NCI-H69 (cell line): ENCODE measurements at regions not wholly inside any gene's neighbourhood (a gene's known extent, or its start where the extent isn't known, plus 50 kb on each side); places are given as distances from the start of the nearest gene placed in this dataset.

Experiments
- DNase-seq: peaks from one replicate; lab custom pipeline; 2025; lab: John Stamatoyannopoulos, UW

DNA sequence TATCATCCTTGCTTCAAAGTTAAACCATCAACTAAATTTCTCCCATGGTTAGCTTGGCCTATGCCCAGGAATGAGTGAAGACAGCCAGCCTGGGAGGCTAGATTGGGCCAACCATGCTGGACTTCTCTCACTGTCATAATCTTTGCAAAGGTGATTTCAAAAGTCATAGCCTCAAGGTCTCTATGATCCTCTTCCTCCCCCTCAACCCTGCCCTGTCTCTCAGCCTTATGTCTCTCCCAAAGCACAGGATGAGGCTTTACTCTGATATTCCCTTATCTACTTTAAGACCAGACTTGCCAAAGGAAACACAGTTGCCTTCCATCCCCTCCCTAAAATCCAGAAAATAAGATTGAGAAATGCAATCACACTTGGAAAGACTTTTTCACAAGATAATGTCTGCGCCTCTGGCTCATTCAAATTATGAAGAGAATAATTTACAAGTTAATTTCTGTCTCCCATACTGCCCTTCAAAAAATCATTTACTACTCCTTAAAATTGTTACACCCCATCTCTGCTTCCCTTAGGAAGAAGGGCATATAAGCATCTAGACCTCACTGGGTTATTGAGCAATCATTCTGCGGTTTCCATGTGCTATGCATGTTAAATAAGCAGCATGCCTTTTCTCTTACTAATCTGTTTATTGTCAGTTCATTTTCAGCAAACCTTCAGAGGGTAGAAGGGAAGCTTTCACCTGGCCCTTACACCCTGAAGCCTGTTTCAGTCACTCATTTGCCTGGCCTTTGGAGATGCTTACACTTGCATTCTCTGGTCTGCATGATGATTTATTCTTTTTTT is 113.8 kb upstream of the ANKRD55 start:
- no peak for DNase-seq

DNA sequence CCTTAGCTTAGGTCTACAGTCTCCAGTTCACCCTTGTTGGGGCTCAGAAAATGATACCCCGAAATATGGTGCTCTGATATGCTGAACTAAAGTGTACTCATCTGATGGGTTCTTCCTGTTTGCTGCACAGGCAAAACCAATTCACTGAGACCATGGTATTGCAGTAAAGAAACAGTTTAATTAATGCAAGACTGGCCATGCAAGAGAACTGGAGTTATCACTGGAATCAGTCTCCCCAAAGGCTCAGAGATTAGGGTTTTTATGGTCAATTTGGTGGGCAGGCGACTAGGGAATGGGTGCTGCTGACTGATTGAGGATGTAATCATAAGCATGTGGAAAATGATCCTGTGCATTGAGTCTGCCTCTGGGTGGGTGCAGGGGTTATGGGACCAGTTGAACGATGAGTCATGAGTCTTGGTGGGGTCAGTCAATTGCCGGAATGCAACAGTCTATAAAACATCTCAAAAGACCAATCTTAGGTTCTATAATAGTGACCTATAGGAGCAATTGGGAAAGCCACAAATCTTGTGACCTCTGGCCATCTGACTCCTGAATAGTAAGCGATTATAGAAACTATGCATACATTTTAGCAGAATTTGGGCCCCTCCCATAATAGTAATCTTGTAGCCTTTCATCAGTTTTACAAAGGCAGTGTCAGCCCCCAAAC is 113.0 kb upstream of the ANKRD55 start:
- DNase-seq, result no peak

DNA sequence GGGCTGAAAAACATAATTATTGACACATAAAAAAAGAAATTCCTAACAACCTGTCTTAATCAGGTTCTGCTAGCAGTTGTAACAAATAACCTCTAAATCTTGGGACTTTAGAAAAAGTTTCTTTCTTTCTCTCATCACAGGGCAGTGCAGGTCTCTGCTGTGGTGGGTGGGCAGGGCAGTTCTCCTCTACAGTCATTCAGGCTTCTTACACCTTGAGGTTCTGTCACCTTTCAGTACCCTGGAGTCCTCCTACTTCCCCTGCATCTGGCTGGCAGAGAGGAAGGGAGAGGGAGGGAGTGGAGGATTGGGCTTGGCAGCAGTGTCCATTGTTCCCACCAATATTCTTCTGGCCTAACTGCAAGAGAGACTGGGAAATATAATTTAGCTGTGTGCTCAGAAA is 112.2 kb upstream of the ANKRD55 start:
- no peak for DNase-seq

DNA sequence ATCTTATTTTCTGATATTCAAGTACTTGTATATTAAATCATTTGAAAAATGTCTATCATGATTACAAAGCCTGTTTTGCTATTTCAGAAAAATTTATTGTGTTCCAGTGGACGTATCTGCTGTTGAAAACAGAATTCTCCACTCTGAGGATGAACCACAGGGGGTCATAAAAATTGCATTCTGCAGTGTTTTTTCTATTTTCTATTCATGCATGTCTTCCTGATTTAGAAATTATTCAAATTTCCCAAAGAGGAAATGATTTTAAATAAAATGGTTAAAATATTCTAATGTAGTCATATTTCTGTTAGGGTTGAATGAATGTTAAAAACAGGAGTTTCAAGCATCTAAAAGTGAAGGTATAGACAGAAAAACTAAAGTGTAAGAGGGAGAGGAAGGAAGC is 111.5 kb upstream of the ANKRD55 start:
- DNase-seq, result no peak

DNA sequence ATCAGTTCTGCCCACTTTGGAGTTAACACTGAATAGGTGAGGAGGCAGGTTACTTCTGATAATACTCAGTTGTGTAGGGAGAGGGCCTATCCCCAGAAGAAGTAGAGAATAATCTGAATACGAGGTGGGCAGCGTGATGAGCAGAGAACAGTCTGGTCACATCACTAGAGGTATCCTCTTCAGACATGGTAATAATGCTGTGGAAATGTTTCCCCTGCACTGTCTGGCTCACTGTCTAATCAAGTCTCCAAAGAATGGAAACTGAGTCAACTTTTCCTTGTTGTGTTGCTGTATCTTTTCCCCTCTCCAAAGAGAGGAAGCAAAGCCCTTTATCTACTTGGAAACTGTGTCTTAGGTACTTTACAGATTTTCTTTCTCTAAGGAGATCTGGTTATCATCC is 110.9 kb upstream of the ANKRD55 start:
- no peak for DNase-seq

DNA sequence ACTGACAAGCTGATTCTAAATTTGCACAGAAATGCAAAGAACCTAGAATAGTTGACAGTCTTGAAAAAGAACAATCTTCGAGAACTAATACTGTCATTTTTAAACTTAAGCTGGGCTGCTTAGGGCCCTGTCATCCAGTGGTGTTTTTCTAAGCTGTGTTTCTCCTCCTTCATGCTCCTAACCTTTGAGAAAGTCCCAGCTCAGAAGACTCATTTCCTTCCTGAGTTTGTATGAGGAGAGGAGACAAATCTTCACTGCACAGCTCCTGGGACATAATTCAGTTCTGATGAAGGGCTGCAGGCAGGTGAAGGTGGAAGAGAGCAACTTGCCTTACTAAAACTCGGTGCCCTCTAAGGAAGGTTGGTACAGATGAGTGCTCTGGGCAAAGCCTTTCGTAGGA is 109.5 kb upstream of the ANKRD55 start:
- DNase-seq, result no peak

DNA sequence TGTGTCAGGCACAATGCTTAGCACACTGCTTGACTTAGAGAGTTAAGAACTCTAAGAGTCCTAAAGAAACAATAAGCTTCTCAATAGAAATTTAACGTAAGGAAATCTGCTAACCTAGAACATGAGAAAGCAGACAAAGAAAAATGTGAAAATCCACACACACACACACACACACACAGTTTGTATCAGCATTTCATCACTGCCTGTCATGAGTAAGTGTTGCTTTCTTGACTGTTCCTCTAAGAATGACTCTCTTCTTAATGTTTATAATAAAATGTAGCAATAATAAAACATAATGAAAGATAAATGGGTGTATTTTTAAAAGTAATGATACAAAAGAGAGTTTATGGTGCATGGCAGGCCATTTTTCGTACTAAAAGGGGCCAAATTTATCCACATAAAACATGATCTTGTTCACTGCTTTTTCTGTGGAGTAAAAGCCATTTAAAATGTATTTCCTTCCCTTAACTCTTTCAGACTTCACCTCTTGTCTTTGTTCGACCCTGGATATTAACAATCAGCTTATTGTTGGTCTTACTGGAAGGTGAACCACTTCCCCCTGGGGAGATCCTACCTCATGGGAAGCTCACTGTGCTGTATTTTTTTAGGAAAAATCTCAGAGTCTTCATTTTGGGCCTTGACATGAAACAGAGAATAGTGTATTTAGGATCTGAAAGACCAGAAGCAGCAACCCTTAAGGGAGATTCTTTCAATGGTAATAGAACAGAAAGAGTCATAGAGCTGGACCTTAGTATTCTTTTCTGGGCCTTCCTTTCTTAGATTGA is 107.3 kb upstream of the ANKRD55 start:
- no peak for DNase-seq

DNA sequence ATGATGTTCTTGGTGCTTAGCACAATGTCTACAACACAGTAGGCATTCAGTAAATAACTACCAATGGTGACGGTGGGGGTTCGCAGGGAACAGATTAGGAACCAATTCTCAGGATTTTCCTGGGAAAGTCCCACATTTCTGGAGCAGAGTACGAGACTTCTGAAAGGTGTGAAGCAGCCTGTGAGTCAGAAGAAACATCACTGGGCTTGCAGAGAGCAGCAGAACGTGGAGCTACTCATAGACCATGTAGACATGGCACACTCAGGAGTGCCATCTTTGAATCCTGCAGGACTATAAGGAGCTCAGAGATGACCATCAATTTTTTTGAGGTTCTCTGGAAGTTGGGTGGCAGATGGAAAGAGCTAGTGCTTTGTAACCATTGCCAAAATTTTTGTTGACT is 106.6 kb upstream of the ANKRD55 start:
- no peak for DNase-seq

DNA sequence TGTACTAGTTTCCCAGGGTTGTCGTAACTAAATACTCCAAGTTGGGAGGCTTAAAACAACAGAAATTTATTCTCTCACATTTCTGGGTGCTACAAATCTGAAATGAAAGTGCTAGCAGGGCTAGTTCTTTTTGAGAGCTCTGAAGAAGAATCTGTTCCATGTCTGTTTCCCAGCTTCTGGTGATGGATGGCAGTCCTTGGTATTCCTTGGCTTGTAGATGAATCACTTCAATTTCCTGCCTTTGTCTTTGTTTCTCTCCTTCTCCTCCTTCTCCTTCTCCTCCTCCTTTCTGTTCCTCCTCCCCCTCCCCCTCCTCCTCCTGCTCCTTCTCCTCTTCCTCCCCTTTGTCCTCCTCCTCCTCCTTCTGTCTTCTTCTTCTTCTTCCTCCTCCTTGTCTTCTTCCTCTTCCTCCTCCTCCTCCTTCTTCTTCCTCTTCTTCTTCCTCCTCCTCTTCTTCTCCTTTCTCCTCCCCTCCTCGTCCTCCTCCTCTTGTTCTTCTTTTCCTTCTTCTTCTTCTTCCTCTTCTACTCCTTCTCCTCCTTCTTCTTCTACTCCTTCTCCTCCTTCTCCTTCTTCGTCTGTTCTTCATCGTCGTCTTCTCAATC is 104.7 kb upstream of the ANKRD55 start:
- DNase-seq, result no peak

DNA sequence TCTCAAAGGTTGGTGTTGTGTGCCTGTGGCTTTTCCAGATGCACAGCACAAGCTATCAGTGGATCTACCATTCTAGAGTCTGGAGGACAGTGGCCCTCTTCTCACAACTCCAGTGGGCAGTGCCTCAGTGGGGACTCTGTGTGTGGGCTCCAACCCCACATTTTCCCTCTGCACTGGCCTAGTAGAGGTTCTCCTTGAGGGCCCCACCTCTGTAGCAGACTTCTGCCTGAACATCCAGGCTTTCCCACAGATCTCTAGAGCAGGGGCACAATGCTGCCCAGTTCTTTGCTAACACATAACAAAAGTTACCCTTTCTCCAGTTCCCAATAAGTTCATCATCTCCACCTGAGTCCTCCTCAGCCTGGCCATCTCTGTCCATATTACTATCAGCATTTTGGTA is 102.1 kb upstream of the ANKRD55 start:
- DNase-seq, result no peak

DNA sequence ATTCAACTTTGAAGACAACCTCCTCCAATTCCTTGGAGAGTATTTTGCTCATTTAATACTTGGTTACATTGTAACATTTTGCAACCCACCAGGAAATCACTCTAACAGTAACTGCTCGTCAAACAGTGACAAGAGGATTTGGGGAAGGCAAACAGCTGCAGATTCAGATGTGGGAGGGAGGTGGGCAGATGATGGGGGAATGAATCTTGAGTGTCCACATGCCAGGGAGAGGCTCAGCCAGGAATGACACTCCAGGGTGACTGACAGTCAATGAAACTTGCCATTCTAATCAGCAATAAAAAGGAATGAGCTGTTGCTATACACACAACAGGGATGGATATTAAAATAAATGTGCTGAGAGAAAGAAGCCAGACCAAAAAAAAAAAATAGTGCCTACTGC is 97.7 kb upstream of the ANKRD55 start:
- DNase-seq, result peak; percentile 27

DNA sequence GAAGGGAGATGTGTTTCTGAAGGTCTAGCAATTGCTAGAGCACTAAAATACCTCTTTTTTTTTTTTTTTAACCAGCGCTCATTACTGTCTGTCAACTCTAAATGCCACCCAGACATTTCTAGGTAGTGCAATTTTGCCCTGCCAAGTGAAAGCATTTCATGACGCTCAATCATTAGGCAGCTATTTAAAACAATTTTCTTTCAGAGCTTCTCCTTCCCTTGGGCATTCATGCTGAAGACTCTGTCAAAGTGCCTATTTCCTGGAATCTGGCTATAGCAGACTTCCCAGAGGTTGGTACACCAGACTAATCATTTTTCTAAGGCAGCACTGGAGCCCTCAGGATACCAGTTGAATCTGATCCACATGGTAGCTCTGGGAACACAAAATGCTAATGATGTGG is 97.0 kb upstream of the ANKRD55 start:
- peak; percentile 57 for DNase-seq

DNA sequence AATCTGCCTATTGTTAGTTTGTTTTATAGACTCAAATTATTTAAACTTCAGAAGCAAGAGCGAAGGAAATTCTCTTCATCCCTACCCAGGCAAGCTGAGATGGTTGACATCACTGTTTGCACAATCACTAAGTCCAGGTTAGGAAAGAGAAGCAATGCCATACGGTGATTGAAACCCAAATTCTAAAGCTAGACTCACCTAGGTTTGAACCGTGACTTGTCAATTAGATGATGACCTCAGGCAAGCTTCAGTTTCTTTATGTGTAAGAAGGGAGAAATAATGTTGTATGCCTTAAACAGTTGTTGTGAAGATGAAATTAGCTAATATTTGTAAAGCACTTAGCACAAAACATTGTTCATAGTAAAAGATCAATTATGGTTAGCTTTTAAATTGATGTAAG is 96.5 kb upstream of the ANKRD55 start:
- peak; percentile 43 for DNase-seq

DNA sequence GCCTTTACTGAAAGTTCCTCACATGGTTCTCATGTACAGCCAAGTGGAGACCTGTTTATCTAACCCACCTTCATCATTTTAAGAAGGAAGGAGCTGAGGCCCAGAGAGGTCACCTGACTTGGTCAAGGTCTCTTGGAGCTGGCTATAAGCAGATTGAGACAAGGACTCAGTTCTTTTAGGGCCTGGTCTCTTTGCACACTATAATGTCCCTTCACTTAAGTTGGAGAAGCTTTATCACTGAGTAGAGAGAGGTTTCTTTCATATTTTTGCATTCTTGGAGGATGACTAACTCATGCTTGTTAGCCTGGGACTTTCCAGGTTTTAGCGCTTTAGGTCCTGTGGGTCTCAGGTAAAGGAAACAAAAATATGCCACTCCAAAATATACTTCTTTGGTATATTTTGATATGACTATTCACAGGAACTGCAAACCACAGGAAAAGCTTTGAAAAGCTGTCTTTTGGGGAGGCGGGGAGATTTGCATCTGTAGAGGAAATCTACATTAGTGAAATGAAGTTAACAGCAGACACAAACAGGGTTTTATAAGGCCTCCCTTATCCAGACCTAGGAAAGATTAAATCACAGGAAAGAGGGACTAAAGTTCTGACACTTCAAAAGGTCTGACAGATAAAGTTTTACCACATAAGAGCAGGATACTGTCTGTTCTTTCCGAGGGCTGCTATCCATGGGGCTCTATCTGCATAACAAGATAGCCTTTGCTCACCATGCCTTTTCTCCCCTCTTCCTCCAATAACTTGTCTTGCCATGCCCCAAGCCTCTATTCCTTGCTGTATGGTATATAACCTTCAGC is 95.8 kb upstream of the ANKRD55 start:
- no peak for DNase-seq

DNA sequence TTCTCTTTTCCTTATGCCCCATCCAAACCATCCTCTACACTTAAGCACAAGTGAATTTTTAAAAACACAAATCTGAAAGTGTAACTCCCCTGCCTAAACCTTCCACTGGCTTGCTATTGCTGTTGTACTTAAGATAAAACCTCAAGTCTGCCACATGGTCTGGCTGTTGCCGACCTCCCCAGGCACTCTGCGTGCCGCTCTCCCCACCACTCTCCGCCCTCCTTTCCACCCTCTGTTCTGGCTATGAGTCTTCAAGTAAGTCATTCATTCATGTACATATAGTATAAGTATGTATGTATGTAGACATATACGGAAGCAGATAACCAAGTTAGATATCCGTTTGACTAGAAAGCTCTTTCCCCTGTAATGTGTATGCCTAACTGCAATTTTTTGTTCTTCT is 94.7 kb upstream of the ANKRD55 start:
- DNase-seq, result no peak

DNA sequence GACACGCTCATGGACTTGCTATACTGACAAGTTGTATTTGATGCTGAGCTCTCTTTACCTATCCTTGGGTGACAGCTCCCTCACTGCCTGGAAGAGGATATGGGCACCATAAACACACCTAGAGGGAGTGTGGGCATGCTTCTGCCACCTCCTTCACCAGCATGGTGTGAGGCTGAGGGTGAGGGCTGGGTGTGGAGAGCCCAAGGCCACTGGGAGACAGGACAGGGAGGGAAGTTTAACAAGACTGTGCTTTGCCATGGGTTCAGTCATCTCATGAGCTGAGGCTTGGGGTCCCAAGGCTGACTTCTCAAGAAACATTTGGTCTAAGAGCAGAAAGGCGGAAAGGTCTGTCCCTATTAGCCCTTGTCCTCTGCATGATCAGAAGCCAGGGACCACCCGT is 93.6 kb upstream of the ANKRD55 start:
- no peak for DNase-seq

DNA sequence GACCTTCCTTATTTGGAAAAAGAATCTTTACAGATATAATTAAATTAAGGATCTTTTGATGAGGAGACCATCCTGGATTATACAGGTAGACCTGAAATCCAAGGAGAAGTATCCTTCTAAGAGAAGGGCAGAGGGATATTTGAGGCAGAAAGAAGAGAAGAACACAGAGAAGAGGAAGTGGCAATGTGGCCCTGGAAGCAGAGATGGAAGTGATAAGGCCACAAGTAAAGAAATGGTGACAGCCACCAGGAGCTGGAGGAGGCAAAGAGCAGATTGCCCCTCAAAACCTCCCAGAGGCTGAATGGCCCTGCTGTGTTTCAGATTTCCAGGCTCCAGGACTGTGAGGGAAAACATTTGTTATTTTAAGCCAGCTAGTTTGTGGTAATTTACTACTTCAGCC is 93.0 kb upstream of the ANKRD55 start:
- no peak for DNase-seq

DNA sequence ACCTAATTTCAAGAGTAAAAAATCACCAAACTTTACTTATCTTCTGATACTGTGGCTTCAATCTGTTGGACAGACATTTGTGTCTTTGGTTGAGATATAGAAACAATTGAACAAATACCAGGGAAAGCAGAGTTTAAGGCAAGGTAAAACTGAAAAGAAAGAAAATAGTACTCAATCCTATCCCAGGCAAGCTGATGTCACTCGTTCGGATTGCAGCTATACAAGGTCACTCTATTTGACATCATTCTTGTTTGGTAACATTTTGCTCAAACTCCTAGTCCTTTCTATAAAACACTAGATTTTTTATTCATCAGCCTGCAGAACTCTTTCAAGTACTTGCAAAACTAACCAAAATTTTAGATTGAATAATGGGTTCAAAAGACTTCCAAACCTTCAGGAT is 91.9 kb upstream of the ANKRD55 start:
- DNase-seq, result no peak

DNA sequence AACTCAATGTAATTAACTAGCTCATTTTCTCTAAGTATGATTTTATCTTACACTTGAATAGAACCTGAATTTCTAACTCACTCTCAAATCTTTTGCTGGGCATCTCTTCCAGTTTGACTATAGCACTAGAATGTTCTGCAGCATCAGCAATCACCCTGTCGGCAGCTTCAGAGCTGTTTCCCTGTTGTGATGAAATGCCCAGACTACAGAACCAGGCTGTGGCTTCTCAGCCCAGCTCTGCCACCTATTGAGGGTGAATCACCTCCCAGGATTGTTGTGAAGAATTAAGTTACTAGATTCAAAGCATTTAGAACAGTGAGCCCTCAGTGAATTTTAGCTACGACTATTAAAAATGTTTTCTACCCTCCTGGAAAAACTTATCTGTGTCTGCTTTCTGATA is 90.4 kb upstream of the ANKRD55 start:
- DNase-seq, result no peak

DNA sequence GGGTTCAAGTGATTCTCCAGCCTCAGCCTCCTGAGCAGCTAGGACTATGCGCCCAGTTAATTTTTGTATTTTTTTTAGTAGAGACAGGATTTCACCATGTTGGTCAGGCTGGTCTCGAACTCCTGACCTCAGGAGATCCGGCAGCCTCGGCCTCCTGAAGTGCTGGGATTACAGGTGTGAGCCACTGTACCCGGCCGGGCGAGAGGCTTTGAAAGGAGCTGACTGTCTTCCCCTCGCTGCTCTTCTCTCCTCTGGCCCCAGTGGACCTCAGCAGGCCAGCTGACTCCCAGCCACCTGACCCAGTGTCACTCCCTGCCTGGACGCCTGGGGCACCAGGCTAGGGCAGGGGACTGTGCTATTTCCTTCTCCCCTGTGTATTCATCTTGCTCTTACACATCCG is 89.5 kb upstream of the ANKRD55 start:
- no peak for DNase-seq

DNA sequence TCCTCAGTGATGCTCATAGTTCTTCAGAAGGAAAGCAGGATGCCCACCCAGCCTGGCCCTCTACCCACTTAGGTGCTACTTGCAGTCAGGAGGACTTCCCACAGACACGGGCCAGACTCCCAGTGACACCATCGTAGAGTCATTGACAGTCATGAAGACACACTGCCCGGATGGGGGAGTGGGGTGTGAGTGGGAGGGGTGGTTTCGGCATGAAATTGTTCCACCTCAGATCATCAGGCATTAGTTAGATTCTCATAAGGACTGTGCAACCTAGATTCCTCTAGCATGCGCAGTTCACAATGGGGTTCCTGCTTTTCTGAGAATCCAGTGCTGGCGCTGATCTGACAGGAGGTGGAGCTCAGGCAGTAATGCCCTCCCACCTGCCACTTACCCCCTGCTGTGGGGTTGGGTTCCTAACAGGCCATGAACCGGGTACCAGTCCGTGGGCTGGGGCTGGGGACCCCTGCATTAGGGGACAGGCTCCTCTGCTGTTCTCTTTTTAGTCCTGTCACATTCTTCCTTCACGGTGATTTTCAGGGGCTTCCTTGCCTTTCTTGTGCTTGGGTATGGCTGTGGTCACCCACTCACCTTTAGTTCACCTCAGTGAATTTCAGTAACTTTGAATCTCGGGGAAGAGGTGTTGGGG is 88.2 kb upstream of the ANKRD55 start:
- no peak for DNase-seq
